Heart left ventricle (tissue), 13 donors: ENCODE measurements at regions not wholly inside any gene's neighbourhood (a gene's known extent, or its start where the extent isn't known, plus 50 kb on each side); places are given as distances from the start of the nearest gene placed in this dataset.

ENCODE experiments used
- POLR2A ChIP-seq, 2 donors: fragments of 450-650 bp; IDR thresholded peaks; one replicate each; pipeline ENCODE4 v1.6.1; 2017; ENCODE audit warnings: antibody characterized with exemption in 2 of 2, mild to moderate bottlenecking in 2 of 2, moderate library complexity in 2 of 2
- TF ChIP-seq, protein P1 (sequence below), 12 donors: fragments of 200-600 bp; sonication (generic) in 4 of 12; IDR thresholded peaks; one replicate each; pipeline versions ENCODE4 v1.5.0 to v1.8.0; 2018 to 2022; ENCODE audit warnings: antibody characterized with exemption in 12 of 12, mild to moderate bottlenecking in 5 of 12
- donor health status: ischemic (EF 13 %, LVEDD 7.1; RV severe dilation, severe dysfunction).
- donor health status: DM: no; HTN: yes; CAD: no.
- donor health status: DM: no; HTN: no; CAD: no.
- donor health status: ischemic (EF 25% LVEDD 6.9; RV normal size, moderate dysfunction).
- donor health status: ischemic (EF 25% LVEDD 5.7; RV mildly dilated, moderate dysfunction).
- donor health status: ischemic (EF 35%, LVEDD 5.7; RV mildly dilated, moderate dysfunction).
- donor health status: nonischemic (EF 11% LVEDD 7.7; RV severe dilation, severe dysfunction).
- donor health status: DM: yes; HTN: yes; CAD: no.
- donor health status: PGD.
- donor health status: ischemic (EF 29% LVEDD 5.4; RV normal size, mild dysfunction).
- donor health status: nonischemic (EF 23%, LVEDD 6.1; RV moderate dilation, normal function).

DNA sequence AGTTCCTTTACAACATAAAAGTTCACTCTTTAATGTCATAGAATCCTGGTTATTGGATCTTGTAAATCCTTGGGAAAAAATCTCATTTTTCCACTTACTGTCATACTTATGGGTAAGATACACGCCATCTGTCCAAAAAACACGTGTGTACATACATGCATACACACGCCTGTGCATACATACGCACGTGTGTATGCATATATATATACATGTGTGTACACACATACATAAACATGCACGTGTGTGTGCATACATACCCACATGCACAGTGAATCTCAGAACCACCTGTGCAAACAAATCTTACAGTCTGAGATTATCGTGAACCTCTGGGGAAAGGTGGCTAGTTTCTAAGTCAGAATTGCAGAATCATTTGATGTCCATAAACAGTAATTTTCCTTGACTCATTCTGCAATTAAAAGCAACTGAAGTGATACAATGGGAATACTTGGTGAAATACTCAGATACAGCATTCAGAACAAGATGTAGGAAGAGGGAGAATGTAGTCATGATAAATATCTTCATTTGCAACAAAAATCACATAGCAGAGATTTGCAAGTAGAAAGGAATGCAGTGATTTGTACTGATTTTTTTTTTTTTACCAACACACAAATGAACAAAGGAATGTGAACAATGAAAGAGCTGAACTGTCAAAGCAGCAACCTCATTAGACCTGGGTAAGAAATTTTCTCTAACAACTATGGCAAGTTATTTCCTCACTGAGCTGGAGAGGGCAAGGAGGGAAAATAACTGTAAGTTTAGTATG, 160.6 kb upstream of the POU1F1 start:
- TF ChIP-seq, protein P1, sequence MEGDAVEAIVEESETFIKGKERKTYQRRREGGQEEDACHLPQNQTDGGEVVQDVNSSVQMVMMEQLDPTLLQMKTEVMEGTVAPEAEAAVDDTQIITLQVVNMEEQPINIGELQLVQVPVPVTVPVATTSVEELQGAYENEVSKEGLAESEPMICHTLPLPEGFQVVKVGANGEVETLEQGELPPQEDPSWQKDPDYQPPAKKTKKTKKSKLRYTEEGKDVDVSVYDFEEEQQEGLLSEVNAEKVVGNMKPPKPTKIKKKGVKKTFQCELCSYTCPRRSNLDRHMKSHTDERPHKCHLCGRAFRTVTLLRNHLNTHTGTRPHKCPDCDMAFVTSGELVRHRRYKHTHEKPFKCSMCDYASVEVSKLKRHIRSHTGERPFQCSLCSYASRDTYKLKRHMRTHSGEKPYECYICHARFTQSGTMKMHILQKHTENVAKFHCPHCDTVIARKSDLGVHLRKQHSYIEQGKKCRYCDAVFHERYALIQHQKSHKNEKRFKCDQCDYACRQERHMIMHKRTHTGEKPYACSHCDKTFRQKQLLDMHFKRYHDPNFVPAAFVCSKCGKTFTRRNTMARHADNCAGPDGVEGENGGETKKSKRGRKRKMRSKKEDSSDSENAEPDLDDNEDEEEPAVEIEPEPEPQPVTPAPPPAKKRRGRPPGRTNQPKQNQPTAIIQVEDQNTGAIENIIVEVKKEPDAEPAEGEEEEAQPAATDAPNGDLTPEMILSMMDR (IDR thresholded peaks at IDR 0.05) = no peak
- TF ChIP-seq POLR2A (IDR thresholded peaks at IDR 0.05) = no peak
